ENCODE measurements at regions not wholly inside any gene's neighbourhood (a gene's known extent, or its start where the extent isn't known, plus 50 kb on each side); places are given as distances from the start of the nearest gene placed in this dataset.

DNA sequence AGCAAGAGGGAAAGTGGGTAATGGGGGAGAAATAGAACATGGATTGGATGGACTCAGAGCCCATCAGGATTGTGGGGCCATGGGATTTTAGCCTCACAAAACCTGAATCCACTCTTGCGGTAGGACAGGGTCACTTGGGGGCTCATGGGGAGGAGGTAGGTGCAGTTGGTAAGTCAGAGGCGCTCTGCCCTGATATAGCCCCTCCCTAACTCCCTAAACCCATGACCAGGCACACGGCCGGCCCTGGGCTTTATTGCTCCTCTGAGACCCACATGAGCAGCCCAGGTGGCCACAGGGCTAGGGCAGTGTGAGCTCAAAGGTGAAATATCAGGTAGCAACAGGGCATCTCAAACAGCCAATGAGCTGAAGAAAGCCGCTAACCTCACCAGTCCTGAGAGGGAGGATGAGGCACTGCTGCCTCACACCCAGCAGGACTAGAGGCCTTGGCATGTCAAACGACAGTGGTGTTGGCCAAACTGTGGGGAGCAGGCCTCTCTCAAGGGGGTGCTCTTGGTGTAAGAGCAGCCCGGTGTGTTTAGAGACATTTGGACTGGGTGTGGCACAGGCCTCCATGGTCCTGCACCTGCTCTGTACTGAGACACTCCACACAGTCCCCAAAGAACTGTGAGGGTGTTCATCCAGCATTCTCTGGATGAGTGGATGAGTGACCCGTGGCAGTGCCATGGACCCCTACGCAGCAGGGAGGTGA is 90.8 kb upstream of the HS6ST1 start:
- no peak overlapping the region for H3K9ac ChIP-seq (ENCODE audit: control insufficient read depth, extremely low read depth, insufficient read depth, low read length)
- TF ChIP-seq, protein P1, sequence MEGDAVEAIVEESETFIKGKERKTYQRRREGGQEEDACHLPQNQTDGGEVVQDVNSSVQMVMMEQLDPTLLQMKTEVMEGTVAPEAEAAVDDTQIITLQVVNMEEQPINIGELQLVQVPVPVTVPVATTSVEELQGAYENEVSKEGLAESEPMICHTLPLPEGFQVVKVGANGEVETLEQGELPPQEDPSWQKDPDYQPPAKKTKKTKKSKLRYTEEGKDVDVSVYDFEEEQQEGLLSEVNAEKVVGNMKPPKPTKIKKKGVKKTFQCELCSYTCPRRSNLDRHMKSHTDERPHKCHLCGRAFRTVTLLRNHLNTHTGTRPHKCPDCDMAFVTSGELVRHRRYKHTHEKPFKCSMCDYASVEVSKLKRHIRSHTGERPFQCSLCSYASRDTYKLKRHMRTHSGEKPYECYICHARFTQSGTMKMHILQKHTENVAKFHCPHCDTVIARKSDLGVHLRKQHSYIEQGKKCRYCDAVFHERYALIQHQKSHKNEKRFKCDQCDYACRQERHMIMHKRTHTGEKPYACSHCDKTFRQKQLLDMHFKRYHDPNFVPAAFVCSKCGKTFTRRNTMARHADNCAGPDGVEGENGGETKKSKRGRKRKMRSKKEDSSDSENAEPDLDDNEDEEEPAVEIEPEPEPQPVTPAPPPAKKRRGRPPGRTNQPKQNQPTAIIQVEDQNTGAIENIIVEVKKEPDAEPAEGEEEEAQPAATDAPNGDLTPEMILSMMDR (optimal IDR thresholded peaks at IDR 0.05 in 1 of 3, IDR thresholded peaks at IDR 0.05 in 1 of 3, conservative IDR thresholded peaks at IDR 0.05 in 1 of 3; ENCODE audit: extremely low read depth in 1 of 3, insufficient read depth in 2 of 3, low read length in 3 of 3) = no peak
- no peak for TF ChIP-seq EZH2 (IDR thresholded peaks at IDR 0.05; ENCODE audit: low read length)
- peaks cover 19% of the 10 kb centered on the region for H3K4me1 ChIP-seq (ENCODE audit: control insufficient read depth, extremely low read depth, insufficient read depth, low read length)
- no peaks in the 10 kb centered on the region for H3K79me2 ChIP-seq (ENCODE audit: control insufficient read depth, insufficient read depth, low read length)
- DNase-seq (ENCODE audit: low read depth, low spot score) = no peak
- no peak overlapping the region for H3K27ac ChIP-seq (ENCODE audit: control insufficient read depth, insufficient read depth, low read length)
- no peaks in the 10 kb centered on the region for H4K20me1 ChIP-seq (ENCODE audit: control insufficient read depth, extremely low read depth, insufficient read depth, low read length)
- no peaks in the 10 kb centered on the region for H3K9me3 ChIP-seq (ENCODE audit: control insufficient read depth, low read depth, low read length)
- H3K9me1 ChIP-seq (ENCODE audit: control insufficient read depth, extremely low read depth, insufficient read depth, low read length) = no peaks in the 10 kb centered on the region
- FAIRE-seq = no peak
- no peaks in the 10 kb centered on the region for H3K27me3 ChIP-seq (ENCODE audit: control insufficient read depth, extremely low read depth, insufficient read depth, low read length)
- no peak overlapping the region for H3K4me3 ChIP-seq (ENCODE audit: control insufficient read depth in 2 of 3, extremely low read depth in 1 of 3, insufficient read depth in 2 of 3, low read depth in 1 of 3, low read length in 3 of 3)
- no peak overlapping the region for H2AFZ ChIP-seq (ENCODE audit: control insufficient read depth, low read length)
- no peaks in the 10 kb centered on the region for H3K36me3 ChIP-seq (ENCODE audit: control insufficient read depth in 2 of 2, extremely low read depth in 1 of 2, insufficient read depth in 2 of 2, low read length in 2 of 2)
- no peak overlapping the region for H3K4me2 ChIP-seq (ENCODE audit: control insufficient read depth, extremely low read depth, insufficient read depth, low read depth, low read length)
- dilution Hi-C loops (cut with MboI; ENCODE audit: extremely low pct_ligation_motif_present, low sequenced_read_pairs) = no loop called here

DNA sequence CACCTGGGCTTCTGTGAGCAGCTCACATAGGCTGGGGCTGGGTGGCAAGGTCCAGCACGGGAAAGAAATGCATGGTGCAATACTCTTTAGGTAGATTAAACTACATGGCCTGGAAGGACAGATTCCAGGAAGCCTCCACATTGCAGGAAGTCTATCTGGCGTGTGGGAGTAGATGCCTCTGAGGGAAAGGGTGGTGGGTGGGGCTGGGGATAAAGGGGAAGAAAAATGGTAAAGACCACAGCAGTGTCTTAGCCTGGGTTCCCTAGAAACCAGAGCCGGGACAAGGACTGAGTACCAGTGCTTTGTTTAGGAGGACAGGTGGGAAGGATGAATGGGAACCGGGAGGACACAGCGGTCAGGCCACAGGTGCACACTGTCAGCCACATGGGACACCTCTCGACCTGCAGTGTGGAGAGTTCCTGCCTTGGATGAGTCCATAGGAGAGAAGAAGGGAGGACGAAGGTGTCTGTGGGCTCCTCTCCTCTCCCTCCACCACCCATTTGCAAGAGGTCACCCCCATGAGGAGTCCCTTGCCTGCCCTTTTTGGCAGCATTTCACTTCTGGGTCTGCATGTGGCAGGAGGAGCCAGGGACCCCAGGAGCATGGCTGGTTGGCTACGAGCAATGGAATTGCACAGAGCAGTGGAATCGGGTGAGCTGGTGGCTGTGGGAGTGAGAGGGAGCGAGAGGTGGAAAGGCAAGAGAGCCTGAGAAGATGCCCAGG is 91.5 kb upstream of the HS6ST1 start:
- Histone ChIP-seq H3K4me2 (ENCODE audit: control insufficient read depth, extremely low read depth, insufficient read depth, low read depth, low read length) (no peak overlapping the region), H4K20me1 (ENCODE audit: control insufficient read depth, extremely low read depth, insufficient read depth, low read length) (no peaks in the 10 kb centered on the region), H3K4me3 (ENCODE audit: control insufficient read depth in 2 of 3, extremely low read depth in 1 of 3, insufficient read depth in 2 of 3, low read depth in 1 of 3, low read length in 3 of 3) (no peak overlapping the region), H3K27me3 (ENCODE audit: control insufficient read depth, extremely low read depth, insufficient read depth, low read length) (no peaks in the 10 kb centered on the region), H3K79me2 (ENCODE audit: control insufficient read depth, insufficient read depth, low read length) (no peaks in the 10 kb centered on the region), H3K9me1 (ENCODE audit: control insufficient read depth, extremely low read depth, insufficient read depth, low read length) (no peaks in the 10 kb centered on the region), H3K36me3 (ENCODE audit: control insufficient read depth in 2 of 2, extremely low read depth in 1 of 2, insufficient read depth in 2 of 2, low read length in 2 of 2) (no peaks in the 10 kb centered on the region), H3K9ac (ENCODE audit: control insufficient read depth, extremely low read depth, insufficient read depth, low read length) (no peak overlapping the region), H3K27ac (ENCODE audit: control insufficient read depth, insufficient read depth, low read length) (no peak overlapping the region), H3K9me3 (ENCODE audit: control insufficient read depth, low read depth, low read length) (no peaks in the 10 kb centered on the region), H3K4me1 (ENCODE audit: control insufficient read depth, extremely low read depth, insufficient read depth, low read length) (peaks cover 19% of the 10 kb centered on the region), H2AFZ (ENCODE audit: control insufficient read depth, low read length) (no peak overlapping the region)
- FAIRE-seq (no peak), DNase-seq (ENCODE audit: low read depth, low spot score) (no peak)
- dilution Hi-C loops (cut with MboI; ENCODE audit: extremely low pct_ligation_motif_present, low sequenced_read_pairs) = no loop called here
- TF ChIP-seq, protein P1 (optimal IDR thresholded peaks at IDR 0.05 in 1 of 3, IDR thresholded peaks at IDR 0.05 in 1 of 3, conservative IDR thresholded peaks at IDR 0.05 in 1 of 3; ENCODE audit: extremely low read depth in 1 of 3, insufficient read depth in 2 of 3, low read length in 3 of 3) = no peak
- no peak for TF ChIP-seq EZH2 (IDR thresholded peaks at IDR 0.05; ENCODE audit: low read length)
